ENCODE measurements at regions not wholly inside any gene's neighbourhood (a gene's known extent, or its start where the extent isn't known, plus 50 kb on each side); places are given as distances from the start of the nearest gene placed in this dataset.
"Not testable (repeated sequence)": the region's sequence is repeated elsewhere in the genome, so short reads cannot be mapped to it uniquely, and the experiment has no call there.

GRCh38 chr2:34242763-34243123 lies 643.6 kb upstream of the FAM98A start:
- no peak for DNase-seq

- DNase-seq = no peak
Measured at GRCh38 chr2:34241905-34242762, 643.0 kb upstream of the FAM98A start.

DNA sequence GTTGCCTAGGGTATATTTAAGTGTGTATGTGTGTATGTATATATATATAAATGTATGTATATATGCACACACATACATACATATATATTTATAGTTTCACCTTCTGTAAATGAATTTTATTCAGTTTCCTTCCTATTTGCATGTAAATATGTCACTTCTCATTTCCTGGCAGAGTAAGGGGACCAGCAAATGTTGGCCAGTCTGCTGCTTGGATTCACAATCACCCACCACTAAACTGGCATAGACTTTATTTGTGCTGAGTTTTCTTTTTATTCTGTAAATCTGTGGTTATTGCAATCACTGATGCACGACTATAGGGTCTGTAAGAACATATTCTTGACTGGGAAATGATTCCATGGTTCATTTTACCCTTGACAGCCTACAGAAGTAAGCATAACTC lies 640.4 kb upstream of the FAM98A start:
- DNase-seq = no peak

DNA sequence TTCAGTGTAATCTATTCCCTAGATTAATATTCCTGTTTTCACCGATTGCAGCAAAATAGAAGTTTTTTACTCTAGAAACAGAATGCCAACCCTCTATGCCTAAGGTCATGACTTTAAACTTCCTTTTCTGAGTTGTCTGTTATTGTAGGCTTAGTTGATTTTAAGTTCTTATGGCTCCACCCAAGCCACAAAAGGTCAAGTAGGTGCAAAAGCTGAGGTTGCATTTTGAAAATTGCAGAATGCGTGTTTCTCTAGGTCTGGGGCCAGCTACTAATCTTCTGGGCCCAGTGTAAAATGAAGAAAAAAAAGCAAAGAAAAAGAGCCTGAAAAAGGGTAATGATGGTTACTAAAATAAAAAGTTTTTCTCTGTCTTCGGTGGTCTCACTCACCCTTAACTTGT lies 635.7 kb upstream of the FAM98A start:
- no peak for DNase-seq

DNA sequence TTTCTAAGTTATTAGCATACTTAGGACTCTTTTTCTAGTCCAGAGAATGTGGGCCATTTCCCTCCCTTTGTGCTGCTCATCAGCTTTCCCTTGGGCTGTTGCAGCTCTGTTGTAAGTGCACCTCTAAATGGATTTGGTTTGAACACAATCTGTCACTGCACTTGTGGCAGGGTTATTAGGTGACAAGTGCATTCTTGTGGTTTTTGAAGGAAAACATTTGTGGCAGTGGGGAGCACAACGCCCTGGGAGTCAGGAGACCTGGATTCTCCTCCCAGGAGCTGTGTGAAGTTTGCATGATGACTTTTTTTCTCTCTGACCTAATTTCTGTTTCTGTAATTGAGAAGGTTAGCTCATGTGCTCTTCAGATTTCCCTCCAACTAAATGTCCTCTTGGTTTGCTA lies 630.9 kb upstream of the FAM98A start:
- no peak for DNase-seq

DNA sequence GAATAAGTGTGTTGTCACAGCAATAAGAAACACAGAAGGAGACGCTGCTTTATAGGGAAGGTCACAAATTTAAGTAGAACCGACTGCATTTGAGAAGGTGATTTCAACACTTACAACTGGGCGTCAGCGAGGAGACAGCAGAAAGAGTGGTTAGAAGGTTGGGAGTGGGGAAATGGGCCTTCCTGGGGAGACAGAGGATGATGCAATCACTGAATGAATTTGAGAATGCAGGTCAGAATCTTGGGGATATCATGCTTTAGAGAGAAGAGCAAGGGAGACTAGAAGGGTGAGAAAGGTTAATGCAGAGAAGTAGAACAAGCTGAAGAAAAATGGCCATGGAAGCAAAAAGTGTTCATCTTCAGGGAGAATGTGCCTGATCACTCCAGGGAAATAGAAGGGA lies 616.1 kb upstream of the FAM98A start:
- DNase-seq = no peak

DNA sequence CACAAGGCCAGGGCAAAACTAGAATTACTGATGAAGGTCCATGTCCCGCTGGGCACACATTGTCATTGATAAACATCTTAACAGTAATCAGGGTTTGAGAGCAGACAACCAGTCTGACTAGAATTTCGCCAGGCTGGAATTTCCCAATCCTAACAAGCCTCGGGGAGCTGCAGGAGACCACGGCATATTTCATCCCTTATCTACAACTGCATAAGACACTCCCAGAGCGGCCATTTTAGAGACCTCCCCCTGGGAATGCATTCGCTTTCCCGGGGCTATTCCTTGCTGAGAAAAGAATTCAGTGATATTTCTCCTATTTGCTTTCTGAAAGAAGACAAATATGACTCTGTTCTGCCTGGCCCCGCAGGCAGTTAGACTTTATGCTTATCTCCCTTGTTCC lies 611.3 kb upstream of the FAM98A start:
- DNase-seq = not testable (repeated sequence)

GRCh38 chr2:34204560-34204959 lies 605.5 kb upstream of the FAM98A start:
- no peak for DNase-seq

DNA sequence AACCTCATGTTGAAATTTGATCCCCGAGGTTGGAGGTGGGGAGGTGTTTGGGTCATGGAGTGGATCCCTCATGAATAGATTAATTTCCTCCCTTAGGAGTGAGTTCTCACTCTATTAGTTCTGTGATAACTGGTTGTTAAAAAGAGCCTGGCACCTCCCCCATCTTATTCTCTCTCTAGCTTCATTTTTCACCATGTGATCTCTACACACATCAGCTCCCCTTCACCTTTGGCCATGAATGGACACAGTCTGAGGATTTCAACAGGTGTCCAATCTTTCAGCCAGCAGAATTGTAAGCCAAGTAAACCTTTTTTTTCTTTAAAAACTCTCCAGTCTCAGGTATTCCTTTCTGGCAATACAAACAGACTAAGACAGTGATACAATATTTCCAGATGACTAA lies 602.0 kb upstream of the FAM98A start:
- no peak for DNase-seq

DNA sequence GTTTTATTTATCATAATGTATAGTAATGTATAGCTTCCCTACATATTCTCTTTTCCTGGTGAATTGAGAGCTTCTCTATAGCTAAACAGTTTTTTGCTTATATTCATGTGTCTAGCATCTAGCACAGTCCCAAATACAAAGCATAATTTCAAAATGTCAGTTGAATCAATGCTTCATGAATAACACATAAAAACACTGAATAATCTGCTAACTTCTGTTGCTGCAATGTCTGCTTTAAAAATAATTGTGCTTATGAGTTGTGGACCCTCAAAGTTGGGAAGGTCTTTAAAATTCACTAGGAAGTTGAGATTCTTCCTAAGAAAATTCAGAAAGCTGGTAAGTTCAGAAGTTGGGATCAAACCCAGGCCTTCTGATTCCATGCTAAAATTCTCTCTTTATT lies 600.9 kb upstream of the FAM98A start:
- no peak for DNase-seq

DNA sequence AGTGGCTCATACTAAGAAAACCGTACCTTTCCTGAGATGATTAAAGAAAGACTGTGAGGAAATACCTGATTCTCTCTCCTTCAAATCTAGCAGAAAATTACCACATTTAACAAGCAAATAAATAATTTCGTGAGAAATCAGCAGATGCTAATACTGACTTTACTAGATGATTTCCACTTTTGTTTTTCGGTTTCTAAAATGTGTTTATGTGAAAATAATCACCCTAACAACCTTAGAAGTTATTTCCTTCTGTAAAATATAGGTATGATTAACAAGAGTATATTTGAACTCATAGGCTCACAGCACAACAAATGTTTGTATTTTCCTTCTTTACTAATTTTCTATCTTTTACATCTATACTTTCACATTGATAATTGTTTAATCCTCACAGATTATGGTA lies 594.1 kb upstream of the FAM98A start:
- DNase-seq = no peak

- DNase-seq = no peak
Measured at GRCh38 chr2:34188464-34189303, 589.6 kb upstream of the FAM98A start.

DNA sequence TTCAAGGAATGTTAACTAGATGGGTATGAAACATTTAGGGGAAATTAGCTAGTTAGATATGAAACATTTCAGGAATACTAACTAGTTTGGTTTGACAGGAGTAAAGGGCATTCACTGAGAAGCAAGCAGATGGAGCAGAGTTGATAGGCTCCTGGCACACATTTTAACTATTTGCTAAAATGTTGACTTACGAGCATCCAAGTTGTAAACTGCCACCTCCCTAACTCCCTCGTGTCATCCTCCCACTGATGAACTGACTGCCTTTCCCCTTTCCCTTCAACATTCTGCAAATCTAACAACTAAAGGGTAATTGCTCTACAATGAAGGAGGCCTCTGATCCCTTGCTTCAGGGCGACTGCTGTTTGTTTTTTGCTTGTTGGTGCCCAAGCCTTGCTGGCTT lies 580.4 kb upstream of the FAM98A start:
- DNase-seq = no peak

DNA sequence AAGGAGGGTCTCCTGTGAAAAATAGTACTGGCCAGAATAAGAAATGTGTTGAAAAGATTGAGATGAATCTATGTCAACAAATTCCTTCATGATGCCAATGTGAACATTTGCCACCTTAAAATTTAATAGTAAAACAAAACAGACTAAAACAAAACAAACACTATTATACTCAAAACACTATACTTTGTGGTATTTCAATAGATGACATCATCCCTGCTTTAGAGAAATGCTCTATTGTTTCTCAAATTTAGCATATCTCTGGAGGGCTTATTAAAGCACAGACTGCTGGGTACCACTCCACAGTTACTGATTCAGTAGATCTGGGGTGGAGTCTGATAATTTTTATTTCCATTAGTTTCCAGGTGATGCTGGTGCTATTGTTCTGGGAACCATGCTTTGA lies 579.4 kb upstream of the FAM98A start:
- no peak for DNase-seq

DNA sequence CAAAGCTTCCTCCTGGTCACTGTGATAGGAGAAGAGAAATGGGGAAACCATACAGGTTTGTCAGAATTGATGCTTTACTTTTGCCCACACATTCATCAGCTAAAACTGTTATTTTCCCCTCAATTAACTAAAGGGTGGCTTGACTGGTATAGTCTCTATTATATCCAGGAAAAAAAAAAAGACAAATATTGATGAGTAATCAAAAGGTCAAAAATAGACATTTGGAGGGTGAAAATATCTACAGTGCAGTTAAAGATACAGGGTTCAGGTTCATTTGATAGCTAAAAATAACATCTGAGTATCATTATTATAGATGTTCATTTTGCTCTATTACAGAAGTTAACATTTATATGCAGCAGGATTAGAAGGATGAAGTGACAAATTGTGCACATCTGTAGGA lies 577.6 kb upstream of the FAM98A start:
- DNase-seq = no peak

DNA sequence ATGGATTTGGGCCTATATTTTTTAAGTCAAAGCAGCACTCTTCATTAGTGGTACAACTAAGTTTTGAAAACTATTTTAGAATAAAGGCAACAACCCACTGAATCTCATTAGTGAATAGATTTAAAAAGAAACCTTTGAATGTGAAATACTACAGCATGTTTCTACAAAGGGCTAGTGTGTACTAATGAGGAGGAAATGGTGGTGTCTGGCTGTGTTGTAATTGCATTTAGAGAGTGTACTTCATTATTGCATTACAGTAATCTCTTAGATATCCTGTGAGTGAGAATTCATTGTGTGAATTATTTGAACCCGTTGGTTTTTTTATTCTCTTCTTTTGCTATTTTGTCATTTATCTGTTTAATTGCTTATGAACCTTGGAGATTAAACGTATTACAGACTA lies 575.4 kb upstream of the FAM98A start:
- no peak for DNase-seq

DNA sequence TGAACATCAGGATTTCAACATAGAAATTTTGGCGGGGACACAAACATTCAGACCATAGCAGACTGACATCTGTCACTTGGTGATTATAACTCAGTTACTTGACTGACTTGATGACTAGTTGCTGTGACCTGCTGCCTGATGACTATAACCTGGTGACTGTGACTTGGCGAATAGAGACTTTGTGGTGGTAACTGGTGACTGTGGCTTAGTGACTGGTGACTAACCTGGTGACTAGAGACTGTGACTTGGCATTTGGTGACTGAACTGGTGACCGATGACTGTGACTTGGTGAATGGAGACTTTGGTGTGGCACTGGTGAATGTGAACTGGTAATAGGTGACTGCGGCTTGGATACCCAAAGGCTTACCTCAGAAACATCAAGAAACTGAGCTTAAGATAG lies 563.1 kb upstream of the FAM98A start:
- DNase-seq = no peak

DNA sequence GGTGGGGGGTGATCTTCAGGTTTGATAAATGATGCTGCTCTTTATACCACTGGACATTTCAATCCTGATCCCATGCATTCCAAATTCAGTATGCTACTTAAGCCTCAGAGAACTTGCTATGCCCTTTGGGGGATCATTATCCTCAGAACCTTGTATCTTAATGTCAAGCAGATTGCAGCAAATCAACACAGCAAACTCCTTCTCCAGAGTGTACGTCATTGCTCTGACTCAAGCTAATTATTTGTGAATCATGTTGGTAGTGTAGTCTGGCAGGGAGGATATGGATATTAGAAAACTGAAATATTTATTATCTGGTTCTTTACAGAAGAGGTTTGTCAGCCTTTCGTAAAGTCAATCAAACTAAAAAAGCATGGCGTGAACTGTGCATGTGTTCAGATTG lies 562.5 kb upstream of the FAM98A start:
- DNase-seq = no peak

GRCh38 chr2:34159901-34160300 lies 560.8 kb upstream of the FAM98A start:
- no peak for DNase-seq

DNA sequence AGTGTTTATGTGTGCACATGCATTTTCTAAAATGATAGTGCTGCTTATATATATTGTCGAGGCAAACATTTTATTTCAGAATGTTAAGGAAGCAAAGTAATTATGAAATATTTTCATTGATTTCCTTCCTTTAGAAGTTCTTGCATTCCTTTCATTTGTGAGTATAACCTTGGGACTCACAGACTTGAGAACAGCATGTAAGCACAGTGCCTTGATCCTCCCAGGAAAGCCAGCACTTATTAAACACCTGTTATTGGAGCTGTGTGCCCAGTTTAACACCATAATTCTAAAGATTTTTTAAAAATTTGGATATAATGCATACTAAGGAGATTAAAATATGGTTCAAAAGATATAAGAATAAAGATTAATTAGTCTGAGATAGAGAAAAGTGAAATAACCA lies 554.4 kb upstream of the FAM98A start:
- no peak for DNase-seq

DNA sequence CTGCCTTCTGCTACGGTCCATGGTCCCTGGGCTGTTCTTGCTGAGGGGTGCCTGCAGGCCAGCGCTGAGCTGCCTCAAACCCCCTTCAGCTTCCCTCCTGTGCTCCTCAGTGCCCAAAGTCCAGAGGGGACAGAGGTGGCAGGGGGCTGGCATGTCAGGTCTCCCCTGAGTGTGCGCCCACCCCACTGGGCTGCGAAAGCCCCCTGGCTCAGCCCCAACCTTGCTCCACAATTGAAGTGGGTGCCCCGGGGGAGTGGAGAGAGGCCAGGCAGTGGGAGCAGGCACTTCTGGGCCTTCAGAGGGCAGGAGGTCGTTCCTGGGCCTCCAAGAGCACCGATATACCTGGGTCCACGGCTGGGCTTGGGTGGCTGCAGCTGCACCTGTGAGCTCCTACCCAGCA lies 548.7 kb upstream of the FAM98A start:
- no peak for DNase-seq

GRCh38 chr2:34143149-34143548 lies 544.0 kb upstream of the FAM98A start:
- DNase-seq = no peak

GRCh38 chr2:34142531-34143008 lies 543.5 kb upstream of the FAM98A start:
- DNase-seq = not testable (repeated sequence)

DNA sequence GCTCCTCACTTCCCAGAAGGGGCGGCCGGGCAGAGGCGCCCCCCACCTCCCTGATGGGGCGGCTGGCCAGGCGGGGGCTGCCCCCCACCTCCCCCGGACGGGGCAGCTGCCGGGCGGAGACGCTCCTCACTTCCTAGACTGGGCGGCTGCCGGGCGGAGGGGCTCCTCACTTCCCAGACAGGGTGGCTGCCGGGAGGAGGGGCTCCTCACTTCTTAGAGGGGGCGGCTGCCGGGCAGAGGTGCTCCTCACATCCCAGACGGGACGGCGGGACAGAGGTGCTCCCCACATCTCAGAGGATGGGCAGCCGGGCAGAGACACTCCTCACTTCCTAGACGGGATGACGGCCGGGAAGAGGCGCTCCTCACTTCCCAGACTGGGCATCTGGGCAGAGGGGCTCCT lies 534.0 kb upstream of the FAM98A start:
- not testable (repeated sequence) for DNase-seq

Data from NCI-H510A (cell line).